Putamen (tissue), 1 donor: ENCODE measurements at regions not wholly inside any gene's neighbourhood (a gene's known extent, or its start where the extent isn't known, plus 50 kb on each side); places are given as distances from the start of the nearest gene placed in this dataset.
"Not testable (repeated sequence)": the region's sequence is repeated elsewhere in the genome, so short reads cannot be mapped to it uniquely, and the experiment has no call there.

ENCODE experiments used
- DNase-seq: peaks from one replicate; pipeline ENCODE4 v3.0.0-alpha.2; 2016; ENCODE audit warnings: low spot score

DNA sequence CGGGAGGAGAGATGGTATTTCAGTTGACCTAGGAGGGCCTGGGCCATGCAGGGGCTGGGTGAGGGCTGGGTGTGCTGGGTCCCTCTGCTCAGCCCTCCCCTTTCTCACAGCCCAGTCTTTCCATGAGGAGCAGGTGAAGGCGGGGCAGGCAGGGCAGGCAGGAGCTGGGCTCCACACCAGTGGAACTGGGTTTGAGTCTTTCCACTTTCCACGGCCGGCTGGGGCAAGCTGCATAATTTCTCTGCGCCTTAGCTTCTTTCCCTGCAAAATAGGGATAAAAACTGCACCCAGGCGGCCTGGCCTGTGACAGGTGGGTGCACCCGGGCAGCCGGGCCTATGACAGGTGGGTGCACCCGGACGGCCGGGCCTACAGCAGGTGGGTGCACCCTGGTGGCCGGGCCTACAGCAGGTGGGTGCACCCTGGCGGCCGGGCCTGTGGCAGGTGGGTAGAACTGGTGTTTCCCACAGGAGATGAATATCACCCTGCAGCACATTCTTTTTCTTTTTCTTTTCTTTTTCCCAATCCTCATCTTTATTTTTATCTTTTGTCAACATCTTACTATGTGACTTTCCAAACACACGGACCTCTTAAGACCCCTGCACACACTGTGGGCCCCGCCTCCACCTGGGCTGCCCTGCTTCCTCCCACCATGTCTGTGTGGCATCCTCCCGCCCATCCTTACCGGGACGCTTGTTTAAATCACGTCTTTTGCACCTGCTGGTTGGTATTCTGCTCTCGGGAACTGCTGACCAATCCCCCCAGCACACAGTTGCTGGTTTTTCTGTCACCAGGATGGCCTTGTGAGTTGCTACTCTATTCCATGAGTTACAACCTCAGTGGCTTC is 111.3 kb downstream of the NPIPB11 start:
- DNase-seq = not testable (repeated sequence)

DNA sequence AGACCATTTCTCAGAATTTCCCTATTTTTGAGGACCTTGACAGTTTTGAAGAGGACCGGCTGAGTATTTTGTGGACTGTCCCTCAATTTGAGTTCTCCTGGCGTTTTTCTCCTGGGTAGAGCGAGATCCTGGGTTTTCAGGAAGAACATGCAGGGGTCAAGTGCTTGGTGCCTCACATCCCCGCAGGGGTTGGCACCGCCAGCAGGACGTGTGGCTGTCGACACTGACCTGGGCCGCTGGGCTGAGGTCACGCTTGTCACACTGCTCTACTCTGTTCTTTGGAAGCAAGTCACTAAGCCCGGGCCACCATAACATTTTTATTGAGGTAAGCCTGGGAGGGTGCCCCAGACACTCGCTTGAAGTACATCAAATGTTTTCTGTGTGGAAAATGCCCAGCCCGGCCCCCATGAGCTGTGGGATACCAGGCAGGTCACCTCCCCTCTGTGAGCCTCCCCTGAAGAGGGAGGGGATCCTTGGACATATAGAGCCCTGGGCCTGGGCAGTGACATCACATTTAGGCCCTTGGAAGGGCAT is 112.0 kb downstream of the NPIPB11 start:
- DNase-seq = not testable (repeated sequence)

DNA sequence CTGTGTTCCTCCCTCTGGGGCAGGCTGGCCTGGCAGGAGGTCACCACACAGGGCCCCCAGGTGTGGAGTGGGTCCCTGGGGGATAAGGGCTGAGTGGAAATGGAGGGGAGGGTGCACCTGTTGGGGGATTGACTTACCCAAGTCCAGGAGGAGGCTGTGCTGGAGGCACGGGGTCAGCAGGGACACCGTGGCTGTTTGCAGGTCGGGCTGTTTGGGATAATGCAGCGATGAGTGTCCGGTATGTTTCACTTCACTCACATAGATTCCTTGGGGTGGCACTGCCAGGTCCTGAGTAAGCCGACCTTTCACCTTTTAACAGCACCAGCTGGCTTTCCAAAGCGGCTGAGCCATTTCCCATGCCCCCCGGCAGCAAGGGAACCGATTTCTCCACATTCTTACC is 113.0 kb downstream of the NPIPB11 start:
- DNase-seq = not testable (repeated sequence)

- DNase-seq = not testable (repeated sequence)
Measured at GRCh38 chr16:29292952-29293471, 113.5 kb downstream of the NPIPB11 start.

DNA sequence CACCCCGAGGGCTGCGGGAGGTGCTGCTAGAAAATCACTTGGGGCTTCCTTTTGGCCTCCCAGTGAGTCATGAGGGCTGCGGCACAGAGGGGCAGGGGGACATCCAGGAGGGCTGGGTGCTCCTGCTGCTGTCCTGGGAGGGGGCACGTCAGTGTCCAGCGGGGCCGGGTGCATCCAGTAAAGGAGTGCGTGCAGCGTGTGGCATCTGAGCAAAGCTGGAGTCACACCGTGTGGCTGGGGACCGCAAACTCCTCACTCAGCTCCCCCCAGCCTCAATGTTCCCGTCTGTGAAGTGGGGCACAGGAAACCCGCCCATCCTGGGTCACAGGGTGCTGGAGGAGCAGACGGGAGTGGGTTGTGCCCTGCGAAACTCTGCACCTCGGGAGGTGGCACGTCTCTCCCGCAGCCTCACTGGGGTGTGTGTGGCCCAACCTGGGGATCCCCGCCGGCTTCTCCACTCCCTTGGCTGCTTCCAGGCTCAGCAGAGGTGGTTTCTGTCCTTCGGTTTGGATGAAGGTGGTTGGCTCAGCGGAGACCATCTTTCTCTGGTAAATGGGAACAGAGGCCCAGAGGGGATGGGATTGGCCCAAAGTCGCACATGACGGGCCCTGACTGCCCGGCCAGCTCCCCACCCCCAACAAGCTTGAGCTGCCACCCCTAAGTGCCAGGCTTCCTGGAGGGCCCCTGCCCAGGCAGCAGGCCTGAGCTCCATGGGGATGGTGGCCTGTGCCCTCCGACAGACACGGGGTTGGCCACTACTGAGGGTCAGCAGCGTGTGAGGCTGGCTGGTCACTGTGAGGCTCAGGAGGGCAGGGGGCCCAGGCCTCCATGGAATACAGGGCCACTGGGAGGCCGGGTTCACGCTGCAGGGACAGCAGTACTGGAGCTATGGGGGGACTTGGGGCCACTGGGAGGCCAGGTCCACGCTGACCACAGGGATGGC is 114.9 kb downstream of the NPIPB11 start:
- not testable (repeated sequence) for DNase-seq

DNA sequence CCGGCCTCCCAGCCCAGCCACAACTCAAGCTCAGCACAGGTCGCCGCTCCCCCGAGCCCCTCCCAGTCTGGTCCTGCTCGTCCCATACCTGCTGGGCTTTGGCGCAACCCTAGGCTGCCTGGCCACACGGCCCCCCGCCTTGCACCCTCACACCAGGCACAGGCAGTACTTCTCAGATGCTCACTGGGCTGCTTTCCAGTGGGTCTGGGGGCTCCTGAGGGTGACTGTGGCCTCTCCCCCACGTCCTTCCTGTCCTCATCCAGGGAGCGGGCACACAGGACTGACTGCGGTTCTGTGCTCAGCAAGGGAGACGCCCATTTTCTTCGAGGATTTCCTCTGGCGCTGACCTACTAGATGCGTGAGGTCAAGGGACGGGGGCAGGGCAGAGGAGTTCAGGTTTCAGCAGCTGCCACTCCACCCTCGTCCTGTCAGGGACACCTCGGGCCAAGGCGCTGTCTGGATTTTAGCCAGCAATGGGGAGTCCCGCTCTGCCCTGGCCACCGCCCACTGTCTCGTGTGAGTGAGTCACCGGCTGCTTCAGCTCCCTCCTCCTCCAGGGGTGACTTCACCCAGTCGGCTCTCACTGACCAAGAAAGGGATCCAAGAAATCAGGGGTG is 115.8 kb downstream of the NPIPB11 start:
- DNase-seq = peak; percentile 18

DNA sequence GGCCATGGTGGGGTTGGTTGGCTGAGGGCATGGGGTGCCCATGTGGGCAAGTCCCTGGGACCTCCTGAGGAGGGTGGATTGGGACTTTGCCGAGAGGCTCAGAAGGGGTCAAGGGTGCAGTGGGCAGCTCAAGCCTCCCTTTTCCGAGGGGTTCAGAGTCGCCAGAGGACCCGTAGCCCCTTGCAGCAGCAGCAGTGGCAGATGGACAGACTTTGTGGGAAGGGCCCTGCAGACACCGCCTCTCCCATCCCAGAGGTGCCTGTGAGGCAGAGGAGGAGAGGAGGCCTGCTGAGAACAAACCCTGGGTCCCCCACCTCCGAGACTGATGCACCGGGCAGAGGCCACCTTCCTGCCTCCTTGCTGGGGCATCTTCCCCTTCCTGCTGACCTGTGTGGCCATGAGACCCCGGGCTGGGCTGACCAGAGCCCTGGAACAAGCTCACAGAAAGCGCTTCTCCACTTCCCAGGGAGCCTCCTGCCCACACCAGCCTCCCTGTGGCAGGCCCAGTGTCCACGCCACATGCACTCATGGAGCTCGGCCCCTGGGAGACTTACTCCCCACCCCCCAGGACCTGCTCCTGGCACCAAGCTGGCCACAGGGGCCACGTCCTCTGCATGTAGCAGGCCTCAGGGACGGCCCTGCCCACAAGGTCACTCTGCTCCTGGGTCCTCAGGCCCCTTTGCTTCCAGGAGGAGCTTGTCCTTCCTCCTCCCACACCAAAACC is 116.8 kb downstream of the NPIPB11 start:
- DNase-seq = not testable (repeated sequence)

DNA sequence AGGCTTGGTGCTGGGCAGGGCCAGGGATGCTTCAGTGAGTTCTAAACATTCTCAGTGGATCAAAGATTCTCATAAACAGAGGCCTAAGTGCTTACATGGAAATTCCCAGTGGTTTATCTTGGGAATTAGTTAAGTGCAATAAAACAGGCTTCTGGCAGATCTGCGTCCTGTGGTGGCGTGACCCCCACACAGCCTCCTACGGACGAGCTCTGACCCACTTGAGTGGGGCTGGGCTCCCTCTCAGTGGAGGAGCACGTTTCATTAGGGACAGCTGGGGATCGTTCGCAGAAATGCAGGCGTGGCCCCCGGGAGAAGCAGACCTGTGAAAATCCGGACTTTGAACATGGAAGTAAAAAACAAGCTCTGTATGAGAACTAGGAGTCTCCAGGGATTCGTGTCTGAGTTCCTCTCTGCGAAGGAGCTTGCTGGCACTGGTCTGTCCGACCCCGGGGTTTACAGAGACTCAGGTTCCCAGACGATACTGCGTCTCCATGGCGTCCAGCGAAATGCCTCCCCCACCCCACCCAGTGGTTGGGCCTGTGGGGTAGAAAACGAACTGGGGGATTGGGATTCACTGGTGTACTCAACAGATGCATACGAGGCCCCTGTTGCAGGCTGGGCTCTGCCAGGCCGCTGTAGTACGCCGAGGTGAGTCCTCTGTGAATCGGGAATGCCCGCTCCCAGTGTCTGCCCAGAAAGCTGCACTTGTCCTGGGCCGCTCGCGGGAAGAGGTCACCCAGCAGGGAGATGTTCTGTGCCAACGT is 117.6 kb downstream of the NPIPB11 start:
- not testable (repeated sequence) for DNase-seq

DNA sequence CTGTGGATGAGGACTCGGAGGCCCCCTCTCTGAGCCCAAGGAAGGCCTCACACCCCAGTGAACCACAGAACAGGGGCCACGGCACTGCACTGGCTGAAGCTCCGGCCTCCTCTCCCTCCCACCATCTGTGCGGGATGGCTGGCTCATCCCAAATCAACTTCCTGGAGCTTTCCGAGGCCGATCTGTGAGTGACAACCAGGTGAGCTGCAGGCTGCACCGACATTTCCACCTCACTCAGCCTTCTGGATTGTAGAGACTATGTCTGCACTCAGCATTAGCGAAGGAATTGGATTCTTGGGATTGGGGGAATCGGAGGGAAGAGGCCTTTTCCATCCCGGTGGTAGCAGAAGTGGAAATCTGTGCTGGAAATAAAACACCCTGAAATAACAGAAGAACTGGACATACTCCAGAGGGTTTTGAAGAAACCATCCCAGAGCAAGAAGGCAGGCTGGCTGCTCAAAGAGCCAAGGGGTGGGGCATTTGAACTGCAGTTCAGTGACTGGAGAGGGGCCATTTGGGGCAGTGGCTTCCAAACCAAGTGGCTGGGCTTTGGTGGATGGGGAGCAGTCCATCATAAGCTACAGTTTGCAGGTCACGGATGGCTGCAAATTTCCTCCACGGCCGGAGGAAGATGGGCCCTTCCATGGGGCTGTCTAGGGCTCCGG is 118.5 kb downstream of the NPIPB11 start:
- not testable (repeated sequence) for DNase-seq

GRCh38 chr16:29287246-29287645 is 119.3 kb downstream of the NPIPB11 start:
- DNase-seq = not testable (repeated sequence)

DNA sequence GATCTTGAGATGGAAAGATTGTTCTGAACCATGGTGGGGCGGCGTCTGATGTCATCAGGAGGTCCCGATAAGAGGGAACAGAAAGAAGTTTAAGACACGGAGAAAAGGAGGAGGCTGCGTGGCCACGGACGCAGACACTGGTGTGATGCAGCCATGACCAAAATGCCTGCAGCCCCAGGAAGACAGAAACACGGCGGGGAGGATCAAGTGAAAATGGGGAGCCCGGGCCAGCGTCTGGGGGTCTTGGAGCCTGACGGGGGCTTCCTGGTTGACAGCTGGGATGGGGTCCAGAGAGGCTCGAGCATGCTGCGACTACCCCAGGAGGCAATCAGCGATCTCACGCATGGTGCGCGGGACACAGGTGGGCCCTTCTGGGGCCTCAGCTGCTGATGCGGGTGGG is 119.7 kb downstream of the NPIPB11 start:
- not testable (repeated sequence) for DNase-seq

GRCh38 chr16:29286161-29286560 is 120.3 kb downstream of the NPIPB11 start:
- DNase-seq = not testable (repeated sequence)

DNA sequence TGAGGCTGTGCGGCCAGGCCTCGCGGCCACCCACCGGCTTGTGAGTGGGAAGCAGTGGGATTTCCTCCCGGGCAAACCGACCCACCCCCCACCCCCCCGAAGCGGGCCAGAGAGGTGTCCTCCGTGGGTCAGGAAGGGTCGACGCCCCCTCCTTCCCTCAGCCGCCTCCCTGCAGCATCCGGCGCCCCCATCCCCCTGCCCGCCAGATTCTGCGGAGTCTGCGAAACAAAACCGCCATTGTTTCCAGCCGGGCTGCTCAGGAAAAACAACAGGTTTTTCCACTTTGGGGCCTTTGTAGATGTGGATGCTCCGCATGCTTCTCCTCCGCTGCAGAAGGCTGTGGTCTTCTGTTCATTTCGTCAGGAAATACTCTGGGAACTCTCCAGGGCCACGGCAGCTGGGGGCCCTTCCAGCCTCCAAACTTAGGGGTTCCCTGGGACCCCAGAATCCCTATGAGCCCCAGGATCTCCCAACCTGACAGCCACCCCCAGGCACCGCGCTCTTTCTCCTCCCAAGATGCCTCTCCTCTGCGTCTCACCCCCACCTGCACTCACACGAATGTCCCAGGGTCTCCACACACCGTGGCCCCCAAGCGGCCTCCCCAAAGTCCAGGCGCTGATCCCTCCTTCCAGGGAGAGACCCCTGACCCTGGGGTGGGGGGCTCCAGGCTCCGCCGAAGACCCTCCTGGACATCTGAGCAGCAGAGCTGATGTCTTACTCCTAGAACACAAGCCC is 121.2 kb downstream of the NPIPB11 start:
- not testable (repeated sequence) for DNase-seq

GRCh38 chr16:29284723-29285122 is 121.8 kb downstream of the NPIPB11 start:
- not testable (repeated sequence) for DNase-seq

GRCh38 chr16:29284159-29284558 is 122.4 kb downstream of the NPIPB11 start:
- DNase-seq = not testable (repeated sequence)

- DNase-seq = not testable (repeated sequence)
Measured at GRCh38 chr16:29278097-29278871, 128.2 kb downstream of the NPIPB11 start.

GRCh38 chr16:29276446-29276845 is 130.1 kb downstream of the NPIPB11 start:
- DNase-seq = not testable (repeated sequence)
